ENCODE measurements at regions not wholly inside any gene's neighbourhood (a gene's known extent, or its start where the extent isn't known, plus 50 kb on each side); places are given as distances from the start of the nearest gene placed in this dataset.

GRCh38 chr2:234641086-234641485, 144.2 kb upstream of the ARL4C start:
- TF ChIP-seq POLR2A (IDR thresholded peaks at IDR 0.05) (no peak), CTCF (IDR thresholded peaks at IDR 0.05) (no peak)
- no peak for ATAC-seq
- H3K36me3 ChIP-seq, result no peaks in the 10 kb centered on the region
- intact Hi-C loops (cut with DNase I), result no loop called here
- no peak for DNase-seq
- H3K27ac ChIP-seq, result no peak overlapping the region
- H3K4me1 ChIP-seq, result no peaks in the 10 kb centered on the region
- H3K9me3 ChIP-seq, result peaks cover 0 to 28% (median 8%) of the 10 kb centered on the region in 12 donors
- 47 to 62% (median 51%) methylated on average over 2 of the region's 2 CpGs for WGBS, 4 donors
- no peaks in the 10 kb centered on the region for H3K27me3 ChIP-seq
- H3K4me3 ChIP-seq, result no peak overlapping the region

GRCh38 chr2:234640657-234641056, 143.8 kb upstream of the ARL4C start:
- ATAC-seq (no peak), DNase-seq (no peak)
- WGBS, 4 donors, result 86 to 89% (median 87%) methylated on average over 1 of the region's 1 CpG
- intact Hi-C loops (cut with DNase I), result no loop called here
- Histone ChIP-seq H3K36me3 (no peaks in the 10 kb centered on the region), H3K27me3 (no peaks in the 10 kb centered on the region), H3K4me1 (no peaks in the 10 kb centered on the region), H3K9me3 (peaks cover 0 to 28% (median 8%) of the 10 kb centered on the region in 12 donors), H3K4me3 (no peak overlapping the region), H3K27ac (no peak overlapping the region)
- TF ChIP-seq POLR2A (IDR thresholded peaks at IDR 0.05), result no peak
- no peak for TF ChIP-seq CTCF (IDR thresholded peaks at IDR 0.05)

GRCh38 chr2:234638966-234639365, 142.1 kb upstream of the ARL4C start:
- H3K27ac ChIP-seq, result no peak overlapping the region
- TF ChIP-seq CTCF (IDR thresholded peaks at IDR 0.05) (no peak), POLR2A (IDR thresholded peaks at IDR 0.05) (no peak)
- intact Hi-C loops (cut with DNase I), result no loop called here
- ATAC-seq (no peak), DNase-seq (no peak)
- 96 to 99% (median 97%) methylated on average over 1 of the region's 1 CpG for WGBS, 4 donors
- no peaks in the 10 kb centered on the region for H3K36me3 ChIP-seq
- peaks cover 0 to 18% (median 8%) of the 10 kb centered on the region in 12 donors for H3K9me3 ChIP-seq
- H3K4me3 ChIP-seq, result no peak overlapping the region
- no peaks in the 10 kb centered on the region for H3K27me3 ChIP-seq
- no peaks in the 10 kb centered on the region for H3K4me1 ChIP-seq

GRCh38 chr2:234635284-234635683, 138.4 kb upstream of the ARL4C start:
- DNase-seq, result no peak

More at GRCh38 chr2:234635284-234635683, 138.4 kb upstream of the ARL4C start:
- no peaks in the 10 kb centered on the region for H3K9me3 ChIP-seq
- ATAC-seq, result no peak
- H3K27ac ChIP-seq, result no peak overlapping the region
- peaks cover 0 to 9% (median 0%) of the 10 kb centered on the region in 9 donors for H3K27me3 ChIP-seq
- peaks cover 0 to 4% (median 0%) of the 10 kb centered on the region in 12 donors for H3K4me1 ChIP-seq
- H3K4me3 ChIP-seq, result no peak overlapping the region
- intact Hi-C loops (cut with DNase I), result no loop called here
- H3K36me3 ChIP-seq, result no peaks in the 10 kb centered on the region
- 71 to 94% (median 86%) methylated on average over 1 of the region's 1 CpG for WGBS, 4 donors
- TF ChIP-seq POLR2A (IDR thresholded peaks at IDR 0.05), result no peak
- TF ChIP-seq CTCF (IDR thresholded peaks at IDR 0.05), result peak in 5 of 12 donors; percentile 7 to 30 (median 19)

All from heart left ventricle (tissue), 16 donors.